Astrocyte of the cerebellum (primary cell): ENCODE measurements at regions not wholly inside any gene's neighbourhood (a gene's known extent, or its start where the extent isn't known, plus 50 kb on each side); places are given as distances from the start of the nearest gene placed in this dataset.
"Not testable (repeated sequence)": the region's sequence is repeated elsewhere in the genome, so short reads cannot be mapped to it uniquely, and the experiment has no call there.

Source experiments
- DNase-seq: peaks from one replicate; pipeline ENCODE4 v3.0.0-alpha.2; 2011; ENCODE audit warnings: low read depth
- H3K4me3 ChIP-seq: 2 replicates; pipeline ENCODE4 v1.5.1; 2011; ENCODE audit warnings: mild to moderate bottlenecking, low read depth, low read length, moderate library complexity
- in situ Hi-C: cut with HindIII; loops from 2 replicates; pipeline ENCODE4 v1.10.0; 2017; ENCODE audit warnings: low sequenced_read_pairs
- TF ChIP-seq, protein P1 (sequence below): IDR thresholded peaks from 2 replicates; pipeline ENCODE4 v1.5.1; 2012; ENCODE audit warnings: low read length, low read depth, moderate library complexity, mild to moderate bottlenecking; ENCODE audit errors: missing control alignments

GRCh38 chr2:188678882-188679281 lies 295.3 kb upstream of the COL3A1 start:
- in situ Hi-C loops = no loop called here
- DNase-seq = no peak
- TF ChIP-seq, protein P1, sequence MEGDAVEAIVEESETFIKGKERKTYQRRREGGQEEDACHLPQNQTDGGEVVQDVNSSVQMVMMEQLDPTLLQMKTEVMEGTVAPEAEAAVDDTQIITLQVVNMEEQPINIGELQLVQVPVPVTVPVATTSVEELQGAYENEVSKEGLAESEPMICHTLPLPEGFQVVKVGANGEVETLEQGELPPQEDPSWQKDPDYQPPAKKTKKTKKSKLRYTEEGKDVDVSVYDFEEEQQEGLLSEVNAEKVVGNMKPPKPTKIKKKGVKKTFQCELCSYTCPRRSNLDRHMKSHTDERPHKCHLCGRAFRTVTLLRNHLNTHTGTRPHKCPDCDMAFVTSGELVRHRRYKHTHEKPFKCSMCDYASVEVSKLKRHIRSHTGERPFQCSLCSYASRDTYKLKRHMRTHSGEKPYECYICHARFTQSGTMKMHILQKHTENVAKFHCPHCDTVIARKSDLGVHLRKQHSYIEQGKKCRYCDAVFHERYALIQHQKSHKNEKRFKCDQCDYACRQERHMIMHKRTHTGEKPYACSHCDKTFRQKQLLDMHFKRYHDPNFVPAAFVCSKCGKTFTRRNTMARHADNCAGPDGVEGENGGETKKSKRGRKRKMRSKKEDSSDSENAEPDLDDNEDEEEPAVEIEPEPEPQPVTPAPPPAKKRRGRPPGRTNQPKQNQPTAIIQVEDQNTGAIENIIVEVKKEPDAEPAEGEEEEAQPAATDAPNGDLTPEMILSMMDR = no peak
- no peak overlapping the region for H3K4me3 ChIP-seq

GRCh38 chr2:188682838-188683237 lies 291.3 kb upstream of the COL3A1 start:
- in situ Hi-C loops = no loop called here
- TF ChIP-seq, protein P1 = no peak
- no peak for DNase-seq
- no peak overlapping the region for H3K4me3 ChIP-seq

GRCh38 chr2:188684795-188685194 lies 289.4 kb upstream of the COL3A1 start:
- in situ Hi-C loops = no loop called here
- H3K4me3 ChIP-seq = no peak overlapping the region
- TF ChIP-seq, protein P1 = no peak
- no peak for DNase-seq

DNA sequence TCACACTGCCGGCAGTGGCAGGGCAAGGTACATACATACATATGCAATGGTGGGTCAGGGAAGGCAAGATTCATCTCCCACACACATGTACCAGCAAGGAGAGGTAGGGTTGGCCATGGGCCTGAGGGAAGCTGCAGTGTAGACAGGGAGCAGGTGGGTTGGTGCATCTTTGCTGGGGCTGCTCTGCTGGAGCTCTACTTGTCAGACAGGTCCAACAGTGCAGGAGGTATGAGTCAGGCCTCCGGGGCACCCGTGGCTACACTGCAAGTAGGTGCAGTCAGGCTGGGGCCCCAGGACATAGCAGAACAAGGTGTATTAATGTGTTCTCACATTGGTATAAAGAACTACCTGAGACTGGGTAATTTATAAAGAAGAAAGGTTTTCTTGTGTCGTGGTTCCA lies 281.1 kb upstream of the COL3A1 start:
- H3K4me3 ChIP-seq = no peak overlapping the region
- TF ChIP-seq, protein P1 = no peak
- in situ Hi-C loops = no loop called here
- no peak for DNase-seq

GRCh38 chr2:188693771-188694170 lies 280.4 kb upstream of the COL3A1 start:
- H3K4me3 ChIP-seq = no peak overlapping the region
- DNase-seq = no peak
- TF ChIP-seq, protein P1 = no peak
- in situ Hi-C loops = no loop called here

DNA sequence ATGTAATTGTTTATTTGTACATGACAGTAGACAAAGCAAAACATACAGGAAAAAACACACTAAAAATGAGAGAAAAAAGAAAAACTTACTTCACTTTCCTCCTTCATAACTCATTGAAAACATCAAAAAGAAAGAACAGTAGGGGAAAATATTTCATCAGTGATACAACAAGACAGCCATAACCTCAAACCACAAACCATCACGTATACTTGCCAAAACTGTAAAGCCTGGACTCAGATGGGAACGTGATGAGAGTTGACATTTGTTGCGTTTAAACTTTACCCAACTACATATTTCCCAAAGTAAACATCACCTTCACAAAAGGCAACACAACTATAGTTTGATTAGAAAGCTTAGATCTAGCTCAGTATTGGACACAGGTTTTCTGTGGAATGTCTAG lies 278.2 kb upstream of the COL3A1 start:
- TF ChIP-seq, protein P1 = no peak
- H3K4me3 ChIP-seq = no peak overlapping the region
- in situ Hi-C loops = no loop called here
- DNase-seq = peak; percentile 95

- H3K4me3 ChIP-seq, DNase-seq, in situ Hi-C loops: not testable (repeated sequence)
Observed at GRCh38 chr2:188698151-188698550, 276.0 kb upstream of the COL3A1 start.
